Type B pancreatic cell (in vitro differentiated cells): ENCODE measurements at regions not wholly inside any gene's neighbourhood (a gene's known extent, or its start where the extent isn't known, plus 50 kb on each side); places are given as distances from the start of the nearest gene placed in this dataset.

ENCODE experiments used
- DNase-seq: peaks from one replicate; pipeline ENCODE4 v3.0.0; 2021; ENCODE audit warnings: mixed read lengths; ENCODE audit not compliant: unreplicated experiment; ENCODE audit errors: extremely low spot score
- H3K27ac Mint-ChIP-seq: 2 replicates; pipeline ENCODE4 v1.8.0; 2021; ENCODE audit warnings: mild to moderate bottlenecking, mixed read lengths
- H3K27me3 Mint-ChIP-seq: 2 replicates; pipeline ENCODE4 v1.8.0; 2021; ENCODE audit warnings: mixed read lengths
- H3K36me3 Mint-ChIP-seq: 2 replicates; pipeline ENCODE4 v1.8.0; 2021; ENCODE audit warnings: mixed read lengths
- H3K4me1 Mint-ChIP-seq: one replicate; pipeline ENCODE4 v1.8.0; 2021; ENCODE audit warnings: mixed read lengths; ENCODE audit not compliant: unreplicated experiment
- H3K4me3 Mint-ChIP-seq: 2 replicates; pipeline ENCODE4 v1.8.0; 2021; ENCODE audit warnings: mild to moderate bottlenecking, mixed read lengths
- H3K9me3 Mint-ChIP-seq: 2 replicates; pipeline ENCODE4 v1.8.0; 2021; ENCODE audit warnings: mixed read lengths
- TF ChIP-seq, protein P1 (sequence below): fragments of 200-600 bp; sonication (generic); conservative IDR thresholded peaks from 2 replicates; pipeline ENCODE4 v1.5.0; 2021; ENCODE audit warnings: antibody characterized with exemption, mild to moderate bottlenecking

DNA sequence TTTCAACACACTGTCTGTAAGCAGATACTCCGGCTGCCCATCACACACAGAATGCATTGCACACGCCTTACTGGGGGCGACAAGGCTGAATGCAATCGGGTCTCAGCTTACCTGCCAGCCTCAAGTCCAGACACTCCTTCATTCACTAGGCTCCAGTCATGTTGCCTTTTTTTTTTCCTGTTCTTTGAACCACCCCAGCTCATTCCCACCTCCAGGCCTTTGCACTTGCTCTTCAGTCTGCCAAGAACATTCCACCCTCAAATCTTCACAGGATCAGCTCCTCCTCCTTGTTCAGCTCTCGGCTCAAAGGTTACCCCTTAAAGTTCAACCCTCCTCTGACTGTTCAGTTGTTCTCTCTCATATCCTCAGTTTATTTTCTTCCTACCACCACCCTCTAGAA lies 181.9 kb upstream of the ESRRG start:
- no peaks in the 10 kb centered on the region for H3K9me3 Mint-ChIP-seq
- H3K27ac Mint-ChIP-seq: no peak overlapping the region
- no peak for DNase-seq
- peaks cover 14% of the 10 kb centered on the region for H3K4me1 Mint-ChIP-seq
- TF ChIP-seq, protein P1, sequence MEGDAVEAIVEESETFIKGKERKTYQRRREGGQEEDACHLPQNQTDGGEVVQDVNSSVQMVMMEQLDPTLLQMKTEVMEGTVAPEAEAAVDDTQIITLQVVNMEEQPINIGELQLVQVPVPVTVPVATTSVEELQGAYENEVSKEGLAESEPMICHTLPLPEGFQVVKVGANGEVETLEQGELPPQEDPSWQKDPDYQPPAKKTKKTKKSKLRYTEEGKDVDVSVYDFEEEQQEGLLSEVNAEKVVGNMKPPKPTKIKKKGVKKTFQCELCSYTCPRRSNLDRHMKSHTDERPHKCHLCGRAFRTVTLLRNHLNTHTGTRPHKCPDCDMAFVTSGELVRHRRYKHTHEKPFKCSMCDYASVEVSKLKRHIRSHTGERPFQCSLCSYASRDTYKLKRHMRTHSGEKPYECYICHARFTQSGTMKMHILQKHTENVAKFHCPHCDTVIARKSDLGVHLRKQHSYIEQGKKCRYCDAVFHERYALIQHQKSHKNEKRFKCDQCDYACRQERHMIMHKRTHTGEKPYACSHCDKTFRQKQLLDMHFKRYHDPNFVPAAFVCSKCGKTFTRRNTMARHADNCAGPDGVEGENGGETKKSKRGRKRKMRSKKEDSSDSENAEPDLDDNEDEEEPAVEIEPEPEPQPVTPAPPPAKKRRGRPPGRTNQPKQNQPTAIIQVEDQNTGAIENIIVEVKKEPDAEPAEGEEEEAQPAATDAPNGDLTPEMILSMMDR: no peak
- H3K36me3 Mint-ChIP-seq: no peaks in the 10 kb centered on the region
- H3K27me3 Mint-ChIP-seq: no peaks in the 10 kb centered on the region
- H3K4me3 Mint-ChIP-seq: no peak overlapping the region

DNA sequence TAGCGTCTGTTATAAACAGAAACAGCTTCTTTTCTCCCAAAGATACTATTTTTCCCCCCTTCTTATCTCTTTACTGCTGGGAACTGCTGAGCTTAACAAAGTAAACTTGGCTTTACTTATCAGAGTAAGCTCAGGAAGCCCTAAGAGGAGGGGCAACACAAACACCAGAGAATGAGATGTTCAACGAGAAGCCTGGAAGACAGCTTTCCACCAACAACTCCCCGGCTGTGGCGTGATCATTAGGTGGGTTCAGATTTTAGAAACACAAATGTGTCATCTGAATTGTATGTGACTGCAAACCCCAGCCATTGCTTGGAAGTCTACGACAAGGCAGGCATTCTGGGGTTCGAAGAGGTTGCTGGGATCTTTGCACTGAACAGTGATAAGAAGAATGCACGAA lies 181.2 kb upstream of the ESRRG start:
- no peaks in the 10 kb centered on the region for H3K36me3 Mint-ChIP-seq
- peaks cover 14% of the 10 kb centered on the region for H3K4me1 Mint-ChIP-seq
- no peaks in the 10 kb centered on the region for H3K27me3 Mint-ChIP-seq
- no peak overlapping the region for H3K27ac Mint-ChIP-seq
- DNase-seq: no peak
- H3K4me3 Mint-ChIP-seq: no peak overlapping the region
- no peaks in the 10 kb centered on the region for H3K9me3 Mint-ChIP-seq
- TF ChIP-seq, protein P1: no peak

DNA sequence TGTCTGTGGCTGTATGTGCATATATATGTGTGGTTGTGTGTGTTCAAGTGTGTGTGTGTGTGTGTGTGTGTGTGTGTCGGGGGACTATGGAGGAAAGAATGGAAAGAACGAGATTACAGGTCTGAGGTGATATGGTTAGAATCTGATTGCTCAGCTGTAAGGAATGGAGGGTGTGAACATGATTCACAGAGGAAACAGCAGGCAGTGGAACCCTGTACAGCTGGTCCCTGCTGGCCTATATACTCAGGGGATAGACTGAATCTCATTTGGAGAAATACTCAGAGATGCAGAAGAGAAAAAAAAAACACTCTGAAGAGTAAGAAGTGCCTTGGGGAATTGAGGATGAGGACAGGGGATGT lies 180.1 kb upstream of the ESRRG start:
- Mint-ChIP-seq H3K36me3 (no peaks in the 10 kb centered on the region), H3K9me3 (no peaks in the 10 kb centered on the region), H3K27ac (peak overlapping the region; percentile 51), H3K4me1 (peaks cover 14% of the 10 kb centered on the region), H3K4me3 (no peak overlapping the region), H3K27me3 (no peaks in the 10 kb centered on the region)
- TF ChIP-seq, protein P1: no peak
- no peak for DNase-seq

DNA sequence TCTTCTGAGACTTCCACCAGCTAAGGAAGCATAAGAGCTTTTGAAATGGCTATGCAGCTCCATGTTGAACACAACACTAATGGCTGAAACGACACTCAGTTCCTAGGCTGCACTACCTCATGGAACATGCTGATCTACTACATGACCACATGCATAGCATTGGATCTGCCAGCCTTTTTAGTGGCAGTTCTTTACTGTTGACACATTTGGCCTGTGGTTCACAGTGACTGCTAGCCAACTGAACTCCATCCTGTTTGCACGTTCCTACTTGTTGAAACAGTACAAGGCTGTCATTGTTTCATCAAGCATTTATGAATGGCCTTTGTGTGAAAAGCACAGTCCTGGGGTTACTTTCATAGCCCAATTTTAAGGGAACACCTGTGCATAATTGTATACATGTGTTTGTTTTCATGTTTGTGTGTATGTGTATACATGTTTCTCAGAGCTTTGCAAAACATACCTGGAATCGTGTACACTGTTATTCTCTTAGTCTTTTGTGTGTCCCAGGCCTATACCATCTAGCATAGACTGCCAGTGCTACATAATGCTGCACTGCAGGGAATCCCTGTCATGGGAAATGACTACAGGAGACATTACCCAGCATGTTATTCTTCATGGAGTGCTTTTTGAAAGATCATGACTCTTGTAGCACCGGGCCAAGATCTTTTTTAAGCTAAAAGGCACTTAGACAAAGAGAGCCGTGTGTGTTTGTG lies 179.6 kb upstream of the ESRRG start:
- H3K4me1 Mint-ChIP-seq: peaks cover 14% of the 10 kb centered on the region
- DNase-seq: no peak
- TF ChIP-seq, protein P1: no peak
- no peak overlapping the region for H3K4me3 Mint-ChIP-seq
- H3K27ac Mint-ChIP-seq: peak overlapping the region; percentile 51
- no peaks in the 10 kb centered on the region for H3K27me3 Mint-ChIP-seq
- no peaks in the 10 kb centered on the region for H3K9me3 Mint-ChIP-seq
- no peaks in the 10 kb centered on the region for H3K36me3 Mint-ChIP-seq

DNA sequence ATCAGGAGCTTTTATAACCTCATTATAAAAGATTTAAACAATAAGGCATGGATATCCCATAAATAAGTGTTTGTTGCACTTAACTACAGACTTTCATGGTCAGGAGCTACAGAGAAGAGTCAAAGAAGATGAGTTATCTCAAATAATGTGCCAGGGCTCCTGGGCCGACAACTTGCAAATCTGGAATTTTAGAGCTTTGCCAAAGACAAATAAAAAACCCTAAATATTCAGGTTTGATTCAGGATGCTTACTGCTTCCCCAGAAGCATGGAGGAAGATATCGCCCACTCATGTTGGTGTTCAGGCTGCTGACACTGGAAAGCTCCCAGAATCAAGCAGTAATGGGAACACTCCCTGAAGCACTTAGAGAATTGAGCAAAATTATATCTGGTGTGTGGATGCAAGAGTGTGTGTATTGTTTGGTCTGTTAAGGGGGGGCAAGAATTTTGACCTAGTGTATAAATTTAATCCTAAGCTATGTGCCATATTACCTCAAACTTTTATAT lies 176.9 kb upstream of the ESRRG start:
- H3K4me1 Mint-ChIP-seq: peaks cover 14% of the 10 kb centered on the region
- no peak overlapping the region for H3K27ac Mint-ChIP-seq
- no peak for DNase-seq
- H3K36me3 Mint-ChIP-seq: no peaks in the 10 kb centered on the region
- H3K27me3 Mint-ChIP-seq: peaks cover 4% of the 10 kb centered on the region
- H3K4me3 Mint-ChIP-seq: no peak overlapping the region
- no peaks in the 10 kb centered on the region for H3K9me3 Mint-ChIP-seq
- TF ChIP-seq, protein P1: no peak
